Aorta (tissue), 5 donors: ENCODE measurements at regions not wholly inside any gene's neighbourhood (a gene's known extent, or its start where the extent isn't known, plus 50 kb on each side); places are given as distances from the start of the nearest gene placed in this dataset.

ENCODE experiments used
- ATAC-seq: fragments of 200-7000 bp; cut with Tn5 transposase; one replicate; pipeline ENCODE4 v1.9.1; 2022; ENCODE audit warnings: moderate library complexity; ENCODE audit not compliant: low FRiP score
- DNase-seq, 2 donors: peaks; one replicate each; pipeline ENCODE4 v3.0.0-alpha.2; 2020
- H3K27ac ChIP-seq, 2 donors: one replicate each; pipeline ENCODE4 v1.5.1; 2013; ENCODE audit warnings: low read length in 2 of 2, mild to moderate bottlenecking in 2 of 2, moderate library complexity in 2 of 2, control low read depth in 1 of 2, inconsistent platforms in 1 of 2, low read depth in 1 of 2
- H3K27me3 ChIP-seq, 2 donors: one replicate each; pipeline ENCODE4 v1.6.1; 2013; ENCODE audit warnings: control low read depth in 1 of 2, low read length in 1 of 2, mild to moderate bottlenecking in 1 of 2, moderate library complexity in 1 of 2; ENCODE audit not compliant: insufficient read depth in 2 of 2, control insufficient read depth in 1 of 2
- H3K36me3 ChIP-seq, 2 donors: one replicate each; pipeline ENCODE4 v1.6.1; 2013; ENCODE audit warnings: control low read depth in 1 of 2, low read length in 1 of 2, mild to moderate bottlenecking in 1 of 2; ENCODE audit not compliant: insufficient read depth in 2 of 2, control insufficient read depth in 1 of 2
- H3K4me1 ChIP-seq, 2 donors: one replicate each; pipeline ENCODE4 v1.6.1; 2013; ENCODE audit warnings: low read length in 2 of 2, control low read depth in 1 of 2, mild to moderate bottlenecking in 1 of 2, moderate library complexity in 1 of 2; ENCODE audit not compliant: insufficient read depth in 2 of 2, control insufficient read depth in 1 of 2
- H3K4me3 ChIP-seq, 2 donors: one replicate each; pipeline ENCODE4 v1.5.1; 2013; ENCODE audit warnings: low read length in 2 of 2, control low read depth in 1 of 2, mild to moderate bottlenecking in 1 of 2
- H3K9me3 ChIP-seq: one replicate; pipeline ENCODE4 v1.6.1; 2013; ENCODE audit warnings: mild to moderate bottlenecking, low read length; ENCODE audit not compliant: control insufficient read depth
- WGBS, 2 donors: extraction: QIAGEN DNeasy Blood & Tissue Kit; methylation state at CpG; one replicate each; pipeline ENCODE4 v1.1.7; 2013; 5-methylcytosine and 5-hydroxymethylcytosine counted together
- intact Hi-C, 2 donors: fragments of 100-400 bp; cut with DNase I; formaldehyde crosslinking; loops; one replicate each; pipeline versions ENCODE4 v1.14.2 to v1.15.0; 2022
- donor health status: healthy with polysubstance abuse.
- donor health status: Bipolar disorder and iron deficiency.
- donor health status: DM: no; HTN: no; CAD: no.
- donor health status: DM: no; HTN: no; CAD: no.
- donor health status: DM: yes; HTN: yes; CAD: no.

DNA sequence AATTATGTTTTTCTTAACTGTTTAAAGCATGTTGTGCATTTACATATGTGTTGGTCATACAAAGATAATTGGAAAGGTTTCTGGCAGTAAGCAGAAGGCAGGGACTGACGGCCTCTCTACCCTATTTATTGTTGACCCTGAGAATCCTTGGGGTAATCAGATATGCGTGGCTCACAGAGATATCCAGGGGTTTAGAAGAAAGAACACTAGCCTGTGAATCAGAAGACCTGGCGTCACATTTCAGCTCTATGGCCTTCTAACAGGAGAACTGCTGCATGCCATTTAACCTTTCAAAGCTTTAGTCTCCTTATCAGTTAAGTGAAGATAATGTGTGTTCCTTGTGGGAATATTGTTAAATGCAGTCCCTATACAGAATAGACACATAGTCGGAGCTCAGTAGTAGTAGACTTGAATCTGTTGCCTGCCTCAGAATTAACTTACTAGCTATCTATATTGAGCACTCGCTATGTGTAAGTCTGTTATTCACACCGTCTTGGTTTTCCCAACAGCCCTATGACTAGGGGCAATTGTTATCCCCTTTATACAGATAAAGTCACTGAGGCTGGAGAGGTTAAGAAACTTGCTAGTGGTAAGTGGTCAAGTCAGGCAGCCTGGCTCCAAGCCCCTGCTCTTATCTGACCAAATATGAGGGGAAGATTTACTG, 129.6 kb upstream of the ANKRD1 start:
- H3K27ac ChIP-seq = peak overlapping the region in 1 of 2 donors; percentile 14
- H3K9me3 ChIP-seq = no peaks in the 10 kb centered on the region
- intact Hi-C loops = no loop called here
- WGBS, 2 donors = 88 to 91% methylated on average over 6 of the region's 6 CpGs
- DNase-seq (no peak), ATAC-seq (no peak)
- H3K27me3 ChIP-seq = no peaks in the 10 kb centered on the region
- peaks cover 0 to 12% of the 10 kb centered on the region in 2 donors for H3K4me1 ChIP-seq
- no peak overlapping the region for H3K4me3 ChIP-seq
- H3K36me3 ChIP-seq = no peaks in the 10 kb centered on the region

DNA sequence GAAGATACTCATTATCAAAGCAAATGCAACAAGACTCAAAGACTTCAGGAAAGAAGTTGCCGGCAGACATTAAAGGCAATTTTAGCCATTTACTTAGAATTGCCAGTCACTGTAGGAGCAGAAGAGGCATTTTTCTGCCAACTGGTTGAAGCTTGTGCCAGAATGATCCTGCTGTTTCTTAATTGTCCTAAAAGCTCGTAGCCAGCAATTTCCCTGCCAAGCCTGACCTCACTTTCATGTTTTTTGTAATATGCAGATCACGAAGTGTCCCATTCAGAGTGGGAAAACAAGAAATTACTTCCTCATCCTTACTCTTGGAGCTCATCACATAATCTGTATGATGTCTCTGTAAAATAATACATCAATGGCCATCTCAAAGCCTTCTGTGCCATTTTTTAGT, 130.9 kb upstream of the ANKRD1 start:
- H3K9me3 ChIP-seq = no peaks in the 10 kb centered on the region
- no peak for ATAC-seq
- H3K4me3 ChIP-seq = no peak overlapping the region
- no peaks in the 10 kb centered on the region for H3K27me3 ChIP-seq
- no peaks in the 10 kb centered on the region for H3K36me3 ChIP-seq
- no peak overlapping the region for H3K27ac ChIP-seq
- 8% methylated on average over 3 of the region's 3 CpGs for WGBS, 2 donors
- H3K4me1 ChIP-seq = peaks cover 0 to 10% of the 10 kb centered on the region in 2 donors
- DNase-seq = peak in 1 of 2 donors; percentile 59
- intact Hi-C loops = no loop called here

DNA sequence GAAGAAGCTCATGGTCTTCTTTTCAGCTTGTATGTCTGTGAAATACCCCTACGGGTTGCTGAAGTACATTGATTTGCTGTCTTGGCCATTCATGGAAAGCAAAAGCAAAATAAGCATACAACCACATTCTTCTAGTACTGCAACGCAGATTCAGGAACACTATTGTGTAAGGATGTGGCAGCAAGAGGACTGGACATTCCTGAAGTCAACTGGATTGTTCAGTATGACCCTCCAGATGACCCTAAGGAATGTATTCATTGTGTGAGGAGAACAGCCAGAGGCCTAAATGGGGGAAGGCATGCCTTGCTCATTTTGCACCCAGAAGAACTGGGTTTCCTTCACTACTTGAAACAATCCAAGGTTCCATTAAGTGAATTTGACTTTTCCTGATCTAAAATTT, 133.4 kb upstream of the ANKRD1 start:
- H3K27me3 ChIP-seq = no peaks in the 10 kb centered on the region
- H3K36me3 ChIP-seq = no peaks in the 10 kb centered on the region
- H3K4me3 ChIP-seq = no peak overlapping the region
- intact Hi-C loops = no loop called here
- H3K9me3 ChIP-seq = no peaks in the 10 kb centered on the region
- no peaks in the 10 kb centered on the region for H3K4me1 ChIP-seq
- WGBS, 2 donors = 67 to 85% methylated on average over 2 of the region's 2 CpGs
- H3K27ac ChIP-seq = no peak overlapping the region
- DNase-seq (no peak), ATAC-seq (no peak)

DNA sequence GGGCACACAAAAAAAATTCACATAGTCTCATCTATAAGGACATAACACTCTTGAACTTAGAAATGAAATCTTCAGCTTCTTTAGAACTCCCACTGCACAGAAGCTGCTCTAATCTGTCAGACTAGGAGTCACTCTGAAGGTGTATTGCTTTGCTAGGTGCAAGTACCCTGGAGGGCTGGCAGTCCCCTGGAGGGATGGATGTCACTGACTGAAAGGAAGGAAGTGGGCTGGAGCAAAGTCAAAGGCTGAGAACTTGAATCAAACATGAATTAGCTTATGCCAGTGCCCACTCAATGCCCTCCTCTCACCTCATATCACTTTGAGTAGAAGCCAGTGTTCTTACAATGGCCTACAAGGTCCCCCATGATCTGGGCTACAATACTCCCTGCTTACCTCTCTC, 140.3 kb upstream of the ANKRD1 start:
- ATAC-seq (no peak), DNase-seq (no peak)
- no peaks in the 10 kb centered on the region for H3K36me3 ChIP-seq
- H3K27ac ChIP-seq = peak overlapping the region in 1 of 2 donors; percentile 3
- H3K4me1 ChIP-seq = peaks cover 0 to 3% of the 10 kb centered on the region in 2 donors
- no peaks in the 10 kb centered on the region for H3K9me3 ChIP-seq
- no peak overlapping the region for H3K4me3 ChIP-seq
- intact Hi-C loops = no loop called here
- no peaks in the 10 kb centered on the region for H3K27me3 ChIP-seq

DNA sequence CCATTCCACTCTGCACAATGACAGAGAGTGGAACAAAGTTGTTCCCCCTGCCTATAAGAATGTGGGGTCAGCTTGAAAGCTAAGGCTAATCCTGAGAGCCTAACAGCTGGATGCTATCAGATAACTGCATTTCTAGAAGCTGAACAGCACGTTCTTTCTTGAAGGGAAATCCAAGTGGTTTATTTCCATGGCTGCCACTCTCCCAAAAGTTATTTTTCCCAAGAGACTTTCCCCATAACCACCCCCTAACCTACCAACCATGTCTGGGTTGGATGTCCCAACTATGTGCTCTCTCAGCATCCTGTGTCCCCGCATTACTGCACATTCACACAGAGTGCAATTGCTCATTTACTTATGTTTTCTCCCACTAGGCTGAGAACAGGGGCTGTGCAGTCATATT, 140.7 kb upstream of the ANKRD1 start:
- Histone ChIP-seq H3K4me1 (peaks cover 0 to 3% of the 10 kb centered on the region in 2 donors), H3K36me3 (no peaks in the 10 kb centered on the region), H3K27me3 (no peaks in the 10 kb centered on the region), H3K9me3 (no peaks in the 10 kb centered on the region), H3K27ac (peak overlapping the region in 1 of 2 donors; percentile 3), H3K4me3 (no peak overlapping the region)
- ATAC-seq = no peak
- 31 to 42% methylated on average over 2 of the region's 2 CpGs for WGBS, 2 donors
- no peak for DNase-seq
- intact Hi-C loops = no loop called here

DNA sequence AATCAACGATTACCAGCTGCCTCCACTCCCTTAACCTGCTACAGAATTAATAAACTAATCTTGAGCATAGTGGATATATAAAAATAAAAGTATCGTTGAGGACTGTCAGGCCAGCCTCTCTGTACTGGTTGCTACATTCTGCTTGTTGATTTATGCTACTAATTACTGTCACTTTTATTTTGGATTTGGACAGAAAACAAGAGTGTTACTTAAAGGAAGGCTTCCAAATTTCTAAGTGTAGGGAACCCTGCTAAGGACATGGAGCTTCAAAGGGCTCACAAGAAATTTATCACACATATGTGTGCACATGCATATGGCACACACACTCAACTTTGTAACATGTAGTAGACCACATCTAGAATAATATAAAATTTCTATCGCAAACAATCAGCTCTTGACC, 141.2 kb upstream of the ANKRD1 start:
- no peaks in the 10 kb centered on the region for H3K27me3 ChIP-seq
- intact Hi-C loops = no loop called here
- H3K36me3 ChIP-seq = no peaks in the 10 kb centered on the region
- no peak overlapping the region for H3K4me3 ChIP-seq
- DNase-seq (no peak), ATAC-seq (no peak)
- peaks cover 0 to 3% of the 10 kb centered on the region in 2 donors for H3K4me1 ChIP-seq
- no peaks in the 10 kb centered on the region for H3K9me3 ChIP-seq
- H3K27ac ChIP-seq = no peak overlapping the region
- 74 to 75% methylated on average over 3 of the region's 3 CpGs for WGBS, 2 donors

DNA sequence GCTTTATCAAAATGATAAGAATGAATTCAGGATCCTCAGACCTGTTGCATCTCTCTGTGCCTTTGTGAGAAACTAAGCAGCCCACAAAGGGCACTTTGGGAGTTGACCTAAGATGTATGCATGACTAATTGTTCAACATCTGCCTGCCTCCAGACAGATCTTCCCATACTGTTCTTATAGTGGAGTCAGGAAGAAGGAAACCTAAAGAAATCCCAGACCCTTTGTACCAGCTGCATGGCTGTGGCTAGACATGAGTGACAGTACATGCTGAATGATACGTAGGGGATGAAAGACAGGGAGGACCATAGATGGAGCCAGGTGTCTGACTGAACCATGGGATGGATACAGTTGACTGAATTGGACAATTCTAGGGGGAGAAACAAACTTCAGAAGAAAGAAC, 148.7 kb upstream of the PCGF5 start:
- DNase-seq (no peak), ATAC-seq (no peak)
- Histone ChIP-seq H3K4me3 (no peak overlapping the region), H3K9me3 (no peaks in the 10 kb centered on the region), H3K4me1 (peaks cover 3 to 6% of the 10 kb centered on the region in 2 donors), H3K27me3 (no peaks in the 10 kb centered on the region), H3K27ac (no peak overlapping the region), H3K36me3 (no peaks in the 10 kb centered on the region)
- intact Hi-C loops = no loop called here
- 44 to 90% methylated on average over 1 of the region's 1 CpG for WGBS, 2 donors

DNA sequence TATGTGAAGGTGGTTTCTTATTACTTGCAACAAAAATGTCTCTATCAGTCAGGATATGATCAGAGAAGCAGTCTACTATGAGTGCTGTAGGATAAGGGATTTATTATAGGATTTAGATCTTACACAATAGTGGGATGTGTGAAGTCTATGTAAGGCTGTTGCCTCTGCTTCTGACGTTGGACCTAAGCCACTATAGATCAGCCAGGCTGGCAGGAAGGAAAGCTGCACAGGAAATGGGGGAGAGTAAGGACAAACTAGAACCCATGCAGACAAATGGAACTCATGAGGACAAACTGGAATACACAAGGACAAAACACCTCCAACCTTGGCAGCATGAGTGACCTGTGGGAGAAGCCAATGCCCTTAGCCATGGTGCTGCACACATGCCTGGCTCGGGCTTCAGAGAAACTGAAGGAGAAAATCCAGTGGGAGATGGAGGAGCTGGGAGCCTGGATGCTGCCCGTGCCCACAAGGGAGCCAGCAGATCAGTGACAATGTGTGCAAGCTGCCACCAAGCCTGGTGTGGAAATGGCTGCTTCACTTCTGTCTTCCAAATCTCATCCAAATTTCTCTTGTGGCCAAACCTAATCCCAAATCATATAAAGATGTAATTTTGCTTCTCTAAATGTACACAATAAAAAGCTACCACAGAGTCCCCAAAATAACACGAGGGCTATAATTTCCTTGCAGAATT, 147.0 kb upstream of the PCGF5 start:
- DNase-seq (no peak), ATAC-seq (no peak)
- no peak overlapping the region for H3K27ac ChIP-seq
- no peaks in the 10 kb centered on the region for H3K9me3 ChIP-seq
- H3K4me1 ChIP-seq = peaks cover 9 to 12% of the 10 kb centered on the region in 2 donors
- intact Hi-C loops = no loop called here
- H3K4me3 ChIP-seq = no peak overlapping the region
- H3K27me3 ChIP-seq = no peaks in the 10 kb centered on the region
- H3K36me3 ChIP-seq = no peaks in the 10 kb centered on the region
- WGBS, 2 donors = 51 to 62% methylated on average over 4 of the region's 4 CpGs

DNA sequence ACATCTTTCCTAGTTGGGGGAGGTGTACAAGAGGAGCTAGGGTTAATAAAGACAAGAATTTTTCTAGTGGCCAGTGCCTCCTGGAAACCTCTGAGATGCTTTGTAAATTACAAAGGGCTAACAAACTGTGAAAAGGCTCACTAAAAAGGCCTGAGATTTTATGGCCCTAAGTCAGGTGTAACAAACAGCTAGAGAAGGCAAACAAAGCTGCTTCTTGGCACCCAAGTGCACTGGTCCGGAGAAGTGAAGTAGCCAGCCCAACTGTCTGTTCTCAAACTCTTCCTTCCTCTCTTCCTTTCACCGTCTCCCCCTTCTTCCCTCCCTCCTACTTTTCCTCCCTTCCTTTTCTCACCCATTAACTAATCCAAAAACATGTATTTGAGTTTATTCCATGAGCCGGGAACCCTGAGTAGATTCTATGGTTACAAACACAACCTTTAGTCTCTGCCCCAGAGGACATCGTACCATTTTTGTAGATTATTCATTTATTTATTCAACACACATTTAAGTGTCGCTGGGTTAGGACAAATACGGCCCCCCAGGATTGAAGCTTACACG, 143.4 kb upstream of the PCGF5 start:
- WGBS, 2 donors = 3 to 5% methylated on average over 7 of the region's 7 CpGs
- H3K36me3 ChIP-seq = no peaks in the 10 kb centered on the region
- intact Hi-C loops = loop anchor here in 1 of 2 donors (2.0 to 5.0 kb wide), 3 partner anchors 70 to 510 kb away; no protein-coding TSS in a partner anchor
- H3K4me3 ChIP-seq = no peak overlapping the region
- no peaks in the 10 kb centered on the region for H3K9me3 ChIP-seq
- peak overlapping the region; percentile 96 to 100 for H3K27ac ChIP-seq
- DNase-seq (no peak), ATAC-seq (no peak)
- H3K27me3 ChIP-seq = no peaks in the 10 kb centered on the region
- H3K4me1 ChIP-seq = peaks cover 13 to 17% of the 10 kb centered on the region in 2 donors
